H1 (cell line): ENCODE measurements at regions not wholly inside any gene's neighbourhood (a gene's known extent, or its start where the extent isn't known, plus 50 kb on each side); places are given as distances from the start of the nearest gene placed in this dataset.

ENCODE experiments used
- CTCF ChIA-PET: fragments of 300-600 bp; sonication (Branson Sonifier 250); formaldehyde crosslinking; loops from one replicate; lab custom pipeline; 2021; ENCODE audit not compliant: partially characterized antibody; lab: Charles Lee
- POLR2A ChIA-PET: fragments of 300-600 bp; sonication (Branson Sonifier 250); formaldehyde crosslinking; loops from one replicate; lab custom pipeline; 2021; ENCODE audit warnings: inconsistent platforms; ENCODE audit not compliant: partially characterized antibody; lab: Charles Lee
- DNase-seq, 2 experiments: peaks; one replicate each; pipeline versions ENCODE4 v3.0.0 to v3.0.0-alpha.2; 2010 to 2022; ENCODE audit warnings: low spot score in 2 of 2, low read depth in 1 of 2, mixed read lengths in 1 of 2
- FAIRE-seq: peaks from 2 replicates; lab custom pipeline; 2011; peaks lifted over from hg19 to GRCh38; lab: Jason Lieb, UNC
- H2AFZ ChIP-seq: 2 replicates; pipeline ENCODE4 v1.8.1; 2012; ENCODE audit warnings: low read length, inconsistent platforms
- H2AK5ac ChIP-seq: 2 replicates; pipeline ENCODE4 v1.6.1; 2013; ENCODE audit warnings: low read depth, low read length
- H2BK120ac ChIP-seq: replicated peaks from 2 replicates; pipeline ENCODE3; 2013; ENCODE audit warnings: low read depth, low read length, inconsistent platforms
- H2BK12ac ChIP-seq: 2 replicates; pipeline ENCODE4 v1.6.1; 2013; ENCODE audit warnings: low read depth, low read length
- H2BK15ac ChIP-seq: 2 replicates; pipeline ENCODE4 v1.6.1; 2013; ENCODE audit warnings: low read length
- H2BK20ac ChIP-seq: 2 replicates; pipeline ENCODE4 v1.6.1; 2013; ENCODE audit warnings: low read length
- H2BK5ac ChIP-seq: 2 replicates; pipeline ENCODE4 v1.6.1; 2013; ENCODE audit warnings: low read depth, low read length
- H3K14ac ChIP-seq: 2 replicates; pipeline ENCODE4 v1.6.1; 2013; ENCODE audit warnings: inconsistent platforms; ENCODE audit not compliant: insufficient read length
- H3K18ac ChIP-seq: 2 replicates; pipeline ENCODE4 v1.6.1; 2013; ENCODE audit warnings: low read length; ENCODE audit errors: extremely low read depth
- H3K23ac ChIP-seq: 2 replicates; pipeline ENCODE4 v1.6.1; 2013; ENCODE audit warnings: inconsistent platforms; ENCODE audit not compliant: insufficient read length
- H3K23me2 ChIP-seq: 2 replicates; pipeline ENCODE4 v1.6.1; 2013; ENCODE audit warnings: low read depth, low read length
- H3K27ac ChIP-seq: 2 replicates; pipeline ENCODE4 v1.6.1; 2011; ENCODE audit warnings: low read depth, low read length, inconsistent platforms
- H3K27me3 ChIP-seq, 4 experiments: replicated peaks in 1 of 4; 1 replicate in 1 of 4; 2 replicates in 3 of 4; pipeline versions ENCODE4 v1.6.1 to v1.8.1; 2011 to 2013; ENCODE audit warnings: low read length in 3 of 4, mild to moderate bottlenecking in 3 of 4, inconsistent platforms in 2 of 4, mixed read lengths in 2 of 4, moderate library complexity in 1 of 4; ENCODE audit not compliant: control insufficient read depth in 3 of 4, insufficient read depth in 3 of 4; ENCODE audit errors: extremely low read depth in 1 of 4
- H3K36me3 ChIP-seq, 4 experiments: 2 replicates each; pipeline versions ENCODE4 v1.6.1 to v1.8.1; 2011 to 2013; ENCODE audit warnings: mild to moderate bottlenecking in 4 of 4, low read length in 3 of 4, moderate library complexity in 2 of 4, control low read depth in 1 of 4, inconsistent platforms in 1 of 4; ENCODE audit not compliant: insufficient read depth in 4 of 4, control insufficient read depth in 2 of 4
- H3K4ac ChIP-seq: replicated peaks from 2 replicates; pipeline ENCODE3; 2013; ENCODE audit warnings: low read length, low read depth, mixed read lengths, inconsistent platforms; ENCODE audit not compliant: insufficient read length
- H3K4me1 ChIP-seq, 4 experiments: replicated peaks in 1 of 4; 1 replicate in 1 of 4; 2 replicates in 3 of 4; pipeline versions ENCODE4 v1.6.1 to v1.8.1; 2011 to 2013; ENCODE audit warnings: low read length in 3 of 4, inconsistent platforms in 2 of 4, mixed read lengths in 1 of 4; ENCODE audit not compliant: insufficient read depth in 4 of 4, control insufficient read depth in 3 of 4
- H3K4me2 ChIP-seq, 2 experiments: 2 replicates each; pipeline versions ENCODE4 v1.6.1 to v1.8.1; 2011 to 2013; ENCODE audit warnings: low read depth in 2 of 2, low read length in 2 of 2, control low read depth in 1 of 2, inconsistent platforms in 1 of 2, mild to moderate bottlenecking in 1 of 2; ENCODE audit not compliant: insufficient read depth in 1 of 2
- H3K4me3 ChIP-seq, 4 experiments: fragments of 200-600, 300-600 bp in 1 of 4; sonication (generic), shearing (Covaris generic), sonication (Bioruptor Twin) in 1 of 4; 2 replicates each; pipeline versions ENCODE4 v1.5.1 to v1.8.1; 2011 to 2016; ENCODE audit warnings: low read length in 4 of 4, low read depth in 3 of 4, control low read depth in 2 of 4, inconsistent platforms in 2 of 4, mild to moderate bottlenecking in 2 of 4, mixed read lengths in 1 of 4, moderate library complexity in 1 of 4; ENCODE audit not compliant: insufficient read depth in 2 of 4; ENCODE audit errors: extremely low read depth in 1 of 4
- H3K56ac ChIP-seq: replicated peaks from 2 replicates; pipeline ENCODE3; 2013; ENCODE audit warnings: low read depth, mild to moderate bottlenecking, mixed read lengths, low read length, inconsistent platforms; ENCODE audit not compliant: insufficient read length
- H3K79me1 ChIP-seq: 2 replicates; pipeline ENCODE4 v1.6.1; 2013; ENCODE audit warnings: low read depth, low read length, control low read depth
- H3K79me2 ChIP-seq, 2 experiments: 2 replicates each; pipeline versions ENCODE4 v1.6.1 to v1.8.1; 2012 to 2013; ENCODE audit warnings: low read length in 2 of 2, mild to moderate bottlenecking in 2 of 2, inconsistent platforms in 1 of 2; ENCODE audit not compliant: insufficient read depth in 2 of 2, control insufficient read depth in 1 of 2
- H3K9ac ChIP-seq, 4 experiments: replicated peaks in 1 of 4; 1 replicate in 1 of 4; 2 replicates in 3 of 4; pipeline versions ENCODE4 v1.6.1 to v1.8.1; 2011 to 2013; ENCODE audit warnings: low read depth in 3 of 4, low read length in 3 of 4, control low read depth in 2 of 4, mild to moderate bottlenecking in 2 of 4, moderate library complexity in 2 of 4, inconsistent platforms in 1 of 4; ENCODE audit errors: extremely low read depth in 1 of 4
- H3K9me3 ChIP-seq, 2 experiments: 2 replicates each; pipeline versions ENCODE4 v1.6.1 to v1.8.1; 2012 to 2013; ENCODE audit warnings: mild to moderate bottlenecking in 2 of 2, moderate library complexity in 2 of 2, control low read depth in 1 of 2, inconsistent platforms in 1 of 2, low read depth in 1 of 2, low read length in 1 of 2, mixed read lengths in 1 of 2; ENCODE audit not compliant: insufficient read depth in 2 of 2
- H4K20me1 ChIP-seq, 2 experiments: replicated peaks in 1 of 2; 2 replicates each; pipeline versions ENCODE3 to v1.8.1; 2011 to 2013; ENCODE audit warnings: inconsistent platforms in 2 of 2, low read length in 2 of 2, mild to moderate bottlenecking in 1 of 2; ENCODE audit not compliant: insufficient read depth in 2 of 2, control insufficient read depth in 1 of 2
- H4K5ac ChIP-seq: 2 replicates; pipeline ENCODE4 v1.6.1; 2013; ENCODE audit warnings: low read length, low read depth, mixed read lengths, inconsistent platforms; ENCODE audit not compliant: insufficient read length
- H4K8ac ChIP-seq: 2 replicates; pipeline ENCODE4 v1.8.0; 2013; ENCODE audit warnings: mild to moderate bottlenecking, moderate library complexity, low read length, inconsistent platforms; ENCODE audit not compliant: insufficient read depth; ENCODE audit errors: extremely low read depth
- H4K91ac ChIP-seq: replicated peaks from 2 replicates; pipeline ENCODE3; 2013; ENCODE audit warnings: low read length, mixed read lengths, inconsistent platforms; ENCODE audit not compliant: insufficient read length
- BCL11A ChIP-seq, 2 experiments: IDR thresholded peaks; one replicate each; pipeline ENCODE4 v1.6.1; 2011; ENCODE audit warnings: low read depth in 2 of 2, low read length in 2 of 2, mild to moderate bottlenecking in 2 of 2
- CHD1 ChIP-seq: IDR thresholded peaks from 2 replicates; pipeline ENCODE4 v1.6.1; 2012; ENCODE audit warnings: low read depth, low read length, improper control_type of control experiment
- EP300 ChIP-seq, 2 experiments: IDR thresholded peaks; 1 replicate in 1 of 2; 2 replicates in 1 of 2; pipeline ENCODE4 v1.6.1; 2011 to 2012; ENCODE audit warnings: low read depth in 2 of 2, low read length in 2 of 2, mild to moderate bottlenecking in 2 of 2, borderline replicate concordance in 1 of 2, inconsistent platforms in 1 of 2, moderate library complexity in 1 of 2
- JUND ChIP-seq: IDR thresholded peaks from 2 replicates; pipeline ENCODE4 v1.6.1; 2011; ENCODE audit warnings: mild to moderate bottlenecking, improper control_type of control experiment, low read length
- KDM1A ChIP-seq: fragments of 200-600, 300-600 bp; sonication (generic); IDR thresholded peaks from 2 replicates; pipeline ENCODE4 v1.7.1; 2016; ENCODE audit warnings: mild to moderate bottlenecking, low read length, borderline replicate concordance
- POU5F1 ChIP-seq: IDR thresholded peaks from 2 replicates; pipeline ENCODE4 v1.6.1; 2011; ENCODE audit warnings: low read depth, mild to moderate bottlenecking, low read length, moderate library complexity
- SIX5 ChIP-seq: IDR thresholded peaks from 2 replicates; pipeline ENCODE4 v1.6.1; 2011; ENCODE audit warnings: mild to moderate bottlenecking, low read depth, low read length
- SP4 ChIP-seq: IDR thresholded peaks from 2 replicates; pipeline ENCODE4 v1.6.1; 2012; ENCODE audit warnings: low read length, inconsistent platforms
- TCF12 ChIP-seq: IDR thresholded peaks from 2 replicates; pipeline ENCODE4 v1.6.1; 2011; ENCODE audit warnings: low read depth, mild to moderate bottlenecking, low read length
- WGBS, 2 experiments: shearing (Covaris generic) in 1 of 2; methylation state at CpG; one replicate each; pipeline versions ENCODE4 v1.1.6 to v1.1.7; 2013 to 2015; ENCODE audit warnings: low lambda C conversion rate in 2 of 2, mixed read lengths in 2 of 2, inconsistent platforms in 1 of 2, low coverage in 1 of 2, missing lambda C conversion rate in 1 of 2; ENCODE audit not compliant: insufficient replicate concordance in 2 of 2, insufficient coverage in 1 of 2, insufficient read length in 1 of 2; ENCODE audit errors: extremely low coverage in 1 of 2, missing lambda C conversion rate in 1 of 2; 5-methylcytosine and 5-hydroxymethylcytosine counted together

- WGBS, 2 experiments, result 92% methylated on average over 2 of the region's 2 CpGs; no CpG with 5 or more reads in 1 of the 2 experiments
- FAIRE-seq (no peak), DNase-seq (no peak)
- H2BK120ac ChIP-seq, result no peak overlapping the region
- no peak overlapping the region for H4K91ac ChIP-seq
- no peak overlapping the region for H2BK12ac ChIP-seq
- H4K8ac ChIP-seq, result no peak overlapping the region
- no peak overlapping the region for H3K27ac ChIP-seq
- no peak overlapping the region for H3K4me3 ChIP-seq
- CTCF ChIA-PET, result interaction anchor here (0.7 to 1.3 kb wide), 6 partner anchors 9 to 235 kb away, joined by 3 to 9 read pairs (median 3); no protein-coding TSS in a partner anchor
- no peak overlapping the region for H4K5ac ChIP-seq
- H3K14ac ChIP-seq, result no peak overlapping the region
- H3K4me2 ChIP-seq, result no peak overlapping the region
- no peaks in the 10 kb centered on the region for H4K20me1 ChIP-seq
- H3K18ac ChIP-seq, result no peak overlapping the region
- POLR2A ChIA-PET, result no interaction called here
- H3K27me3 ChIP-seq, result no peaks in the 10 kb centered on the region; a peak in 1 of 7 replicates
- H3K4ac ChIP-seq, result no peak overlapping the region
- no peak overlapping the region for H3K9ac ChIP-seq
- no peak overlapping the region for H2AFZ ChIP-seq
- no peak overlapping the region for H3K23ac ChIP-seq
- no peak for TF ChIP-seq SP4
- TF ChIP-seq JUND, result no peak
- no peak for TF ChIP-seq KDM1A
- no peak for TF ChIP-seq EP300 (IDR thresholded peaks at IDR 0.05; ENCODE audit: borderline replicate concordance in 1 of 2, low read depth in 2 of 2, low read length in 2 of 2)
- TF ChIP-seq SIX5, result no peak
- no peak for TF ChIP-seq POU5F1
- TF ChIP-seq BCL11A (IDR thresholded peaks at IDR 0.05; ENCODE audit: low read depth in 2 of 2, low read length in 2 of 2), result no peak
- no peak for TF ChIP-seq TCF12
- TF ChIP-seq CHD1, result no peak
- no peaks in the 10 kb centered on the region for H3K79me2 ChIP-seq
- no peaks in the 10 kb centered on the region for H3K79me1 ChIP-seq
- no peak overlapping the region for H3K56ac ChIP-seq
- no peaks in the 10 kb centered on the region for H3K4me1 ChIP-seq
- H3K23me2 ChIP-seq, result no peaks in the 10 kb centered on the region
- H3K36me3 ChIP-seq, result no peaks in the 10 kb centered on the region
- H3K9me3 ChIP-seq, result peaks cover 3 to 11% of the 10 kb centered on the region in 2 experiments; a peak in 3 of 4 replicates
- no peak overlapping the region for H2BK20ac ChIP-seq
- no peak overlapping the region for H2AK5ac ChIP-seq
- no peak overlapping the region for H2BK15ac ChIP-seq
- H2BK5ac ChIP-seq, result no peak overlapping the region
Observed at GRCh38 chr1:29869802-29870201, 633.5 kb downstream of the PTPRU start.
